Trophoblast cell (in vitro differentiated cells and primary cell): ENCODE measurements at regions not wholly inside any gene's neighbourhood (a gene's known extent, or its start where the extent isn't known, plus 50 kb on each side); places are given as distances from the start of the nearest gene placed in this dataset.

Experiments used
- DNase-seq, 2 donors: peaks; one replicate each; pipeline ENCODE4 v3.0.0-alpha.2; 2016
- H2AFZ ChIP-seq: 2 replicates; pipeline ENCODE4 v1.6.1; 2013; ENCODE audit warnings: low read length, moderate library complexity, mild to moderate bottlenecking; ENCODE audit not compliant: insufficient read depth, poor library complexity
- H2AK5ac ChIP-seq: 2 replicates; pipeline ENCODE4 v1.6.1; 2013; ENCODE audit warnings: mild to moderate bottlenecking, low read length
- H2BK120ac ChIP-seq: 2 replicates; pipeline ENCODE4 v1.6.1; 2013; ENCODE audit warnings: low read length, mild to moderate bottlenecking, moderate library complexity; ENCODE audit not compliant: insufficient read depth, poor library complexity
- H2BK12ac ChIP-seq: 2 replicates; pipeline ENCODE4 v1.6.1; 2013; ENCODE audit warnings: mild to moderate bottlenecking, low read length, moderate library complexity
- H2BK5ac ChIP-seq: 2 replicates; pipeline ENCODE4 v1.6.1; 2013; ENCODE audit warnings: low read length, low read depth, moderate library complexity, mild to moderate bottlenecking; ENCODE audit not compliant: poor library complexity
- H3K14ac ChIP-seq: 2 replicates; pipeline ENCODE4 v1.6.1; 2013; ENCODE audit warnings: mild to moderate bottlenecking, low read length
- H3K18ac ChIP-seq: 2 replicates; pipeline ENCODE4 v1.6.1; 2013; ENCODE audit warnings: mild to moderate bottlenecking, low read length
- H3K23ac ChIP-seq: 2 replicates; pipeline ENCODE4 v1.6.1; 2013; ENCODE audit warnings: low read length
- H3K27ac ChIP-seq: 2 replicates; pipeline ENCODE4 v1.5.1; 2013; ENCODE audit warnings: low read depth, mild to moderate bottlenecking, inconsistent platforms, low read length, moderate library complexity
- H3K27me3 ChIP-seq: 2 replicates; pipeline ENCODE4 v1.6.1; 2013; ENCODE audit warnings: inconsistent platforms, mild to moderate bottlenecking, low read length, moderate library complexity; ENCODE audit not compliant: insufficient read depth
- H3K36me3 ChIP-seq, 2 experiments: 1 replicate in 1 of 2; 2 replicates in 1 of 2; pipeline ENCODE4 v1.6.1; 2013; ENCODE audit warnings: low read length in 2 of 2, mild to moderate bottlenecking in 2 of 2, moderate library complexity in 1 of 2; ENCODE audit not compliant: insufficient read depth in 2 of 2, control insufficient read depth in 1 of 2
- H3K4ac ChIP-seq: 2 replicates; pipeline ENCODE4 v1.6.1; 2013; ENCODE audit warnings: low read depth, mild to moderate bottlenecking, low read length, moderate library complexity
- H3K4me1 ChIP-seq, 2 experiments: 1 replicate in 1 of 2; 2 replicates in 1 of 2; pipeline ENCODE4 v1.6.1; 2013; ENCODE audit warnings: low read length in 2 of 2, mild to moderate bottlenecking in 2 of 2, moderate library complexity in 1 of 2; ENCODE audit not compliant: insufficient read depth in 2 of 2, control insufficient read depth in 1 of 2
- H3K4me2 ChIP-seq: 2 replicates; pipeline ENCODE4 v1.6.1; 2013; ENCODE audit warnings: inconsistent platforms, mild to moderate bottlenecking, low read length, moderate library complexity
- H3K4me3 ChIP-seq: 2 replicates; pipeline ENCODE4 v1.5.1; 2013; ENCODE audit warnings: mild to moderate bottlenecking, low read depth, low read length, inconsistent platforms
- H3K79me1 ChIP-seq: one replicate; pipeline ENCODE4 v1.6.1; 2013; ENCODE audit warnings: low read length
- H3K79me2 ChIP-seq: 2 replicates; pipeline ENCODE4 v1.6.1; 2013; ENCODE audit warnings: low read length, mild to moderate bottlenecking; ENCODE audit not compliant: control insufficient read depth, insufficient read depth, poor library complexity
- H3K9ac ChIP-seq: 2 replicates; pipeline ENCODE4 v1.6.1; 2013; ENCODE audit warnings: mild to moderate bottlenecking, low read length
- H3K9me3 ChIP-seq: 2 replicates; pipeline ENCODE4 v1.6.1; 2013; ENCODE audit warnings: low read depth, mild to moderate bottlenecking, control low read depth, inconsistent platforms, low read length; ENCODE audit not compliant: insufficient read depth
- H4K12ac ChIP-seq: 2 replicates; pipeline ENCODE4 v1.6.1; 2013; ENCODE audit warnings: low read depth, mild to moderate bottlenecking, low read length, moderate library complexity
- H4K8ac ChIP-seq: 2 replicates; pipeline ENCODE4 v1.6.1; 2013; ENCODE audit warnings: low read depth, mild to moderate bottlenecking, low read length, moderate library complexity
- H4K91ac ChIP-seq: one replicate; pipeline ENCODE4 v1.6.1; 2013; ENCODE audit warnings: low read depth, mild to moderate bottlenecking, low read length, moderate library complexity
- WGBS: extraction: QIAGEN DNeasy Blood & Tissue Kit; methylation state at CpG from one replicate; pipeline ENCODE4 v1.1.7; 2013; ENCODE audit warnings: missing lambda C conversion rate; ENCODE audit not compliant: insufficient read length, insufficient coverage; ENCODE audit errors: extremely low coverage; 5-methylcytosine and 5-hydroxymethylcytosine counted together

GRCh38 chr6:91483415-91484105, 896.7 kb upstream of the MAP3K7 start:
- Histone ChIP-seq H3K27ac (no peak overlapping the region), H3K18ac (no peak overlapping the region), H3K79me2 (no peaks in the 10 kb centered on the region), H4K91ac (no peak overlapping the region), H3K4me3 (no peak overlapping the region), H3K79me1 (no peaks in the 10 kb centered on the region), H2AFZ (no peak overlapping the region), H4K8ac (no peak overlapping the region), H3K27me3 (no peaks in the 10 kb centered on the region), H2BK5ac (no peak overlapping the region), H2BK12ac (no peak overlapping the region), H2BK120ac (no peak overlapping the region), H3K14ac (no peak overlapping the region), H4K12ac (no peak overlapping the region), H2AK5ac (no peak overlapping the region), H3K4me1 (no peaks in the 10 kb centered on the region), H3K9ac (no peak overlapping the region), H3K23ac (no peak overlapping the region), H3K4ac (no peak overlapping the region), H3K4me2 (no peak overlapping the region), H3K9me3 (no peaks in the 10 kb centered on the region), H3K36me3 (no peaks in the 10 kb centered on the region)
- no peak for DNase-seq
- no CpG with 5 or more reads among the region's 6 CpGs for WGBS

DNA sequence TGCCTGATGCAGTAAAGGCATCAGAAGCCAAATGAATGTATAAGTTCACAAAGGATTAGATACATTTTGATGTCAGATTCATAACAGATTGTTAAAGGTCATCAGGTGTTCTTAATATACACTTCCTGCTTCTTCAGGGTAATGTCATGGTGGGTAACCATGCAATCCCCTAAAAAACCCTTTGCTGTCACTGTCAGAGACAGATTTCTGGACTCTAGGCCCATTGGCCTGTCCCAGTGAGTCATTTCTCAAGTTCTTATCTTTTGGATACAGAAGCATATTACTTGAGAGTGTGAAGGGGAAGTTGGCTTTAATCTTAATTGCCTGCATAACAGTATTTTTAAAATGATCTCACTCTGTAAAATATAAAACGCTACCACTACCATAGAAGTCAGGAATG, 895.6 kb upstream of the MAP3K7 start:
- Histone ChIP-seq H2BK120ac (no peak overlapping the region), H3K79me1 (no peaks in the 10 kb centered on the region), H2BK5ac (no peak overlapping the region), H3K18ac (no peak overlapping the region), H4K12ac (no peak overlapping the region), H3K36me3 (no peaks in the 10 kb centered on the region), H3K27ac (no peak overlapping the region), H3K4ac (no peak overlapping the region), H3K23ac (no peak overlapping the region), H3K14ac (no peak overlapping the region), H4K91ac (no peak overlapping the region), H3K4me2 (no peak overlapping the region), H3K9me3 (no peaks in the 10 kb centered on the region), H3K9ac (no peak overlapping the region), H3K4me3 (no peak overlapping the region), H3K79me2 (no peaks in the 10 kb centered on the region), H2BK12ac (no peak overlapping the region), H4K8ac (no peak overlapping the region), H3K4me1 (no peaks in the 10 kb centered on the region), H3K27me3 (no peaks in the 10 kb centered on the region), H2AFZ (no peak overlapping the region), H2AK5ac (no peak overlapping the region)
- no peak for DNase-seq
- WGBS, result no CpG with 5 or more reads among the region's 1 CpG

- Histone ChIP-seq H4K8ac (no peak overlapping the region), H3K4me1 (peaks cover 0 to 3% of the 10 kb centered on the region in 2 experiments), H3K23ac (no peak overlapping the region), H3K4me2 (no peak overlapping the region), H4K12ac (no peak overlapping the region), H3K79me1 (no peaks in the 10 kb centered on the region), H3K18ac (no peak overlapping the region), H2AK5ac (no peak overlapping the region), H3K4me3 (no peak overlapping the region), H2AFZ (no peak overlapping the region), H2BK12ac (no peak overlapping the region), H4K91ac (no peak overlapping the region), H3K9me3 (no peaks in the 10 kb centered on the region), H3K4ac (no peak overlapping the region), H3K27me3 (no peaks in the 10 kb centered on the region), H3K9ac (no peak overlapping the region), H2BK120ac (no peak overlapping the region), H3K27ac (no peak overlapping the region), H2BK5ac (no peak overlapping the region), H3K14ac (no peak overlapping the region), H3K36me3 (no peaks in the 10 kb centered on the region), H3K79me2 (no peaks in the 10 kb centered on the region)
- no peak for DNase-seq
- no CpG with 5 or more reads among the region's 1 CpG for WGBS
Measured at GRCh38 chr6:91480402-91480801, 893.5 kb upstream of the MAP3K7 start.

- no peak overlapping the region for H3K23ac ChIP-seq
- no peak overlapping the region for H2AFZ ChIP-seq
- H3K9ac ChIP-seq, result no peak overlapping the region
- H2BK120ac ChIP-seq, result no peak overlapping the region
- no peaks in the 10 kb centered on the region for H3K79me1 ChIP-seq
- WGBS, result no CpG with 5 or more reads among the region's 6 CpGs
- peaks cover 0 to 3% of the 10 kb centered on the region in 2 experiments for H3K4me1 ChIP-seq
- H3K9me3 ChIP-seq, result no peaks in the 10 kb centered on the region
- H3K14ac ChIP-seq, result no peak overlapping the region
- H3K18ac ChIP-seq, result no peak overlapping the region
- no peak overlapping the region for H3K27ac ChIP-seq
- H4K12ac ChIP-seq, result no peak overlapping the region
- H3K36me3 ChIP-seq, result no peaks in the 10 kb centered on the region
- no peak overlapping the region for H3K4me2 ChIP-seq
- no peak overlapping the region for H4K91ac ChIP-seq
- no peak overlapping the region for H2BK5ac ChIP-seq
- no peak overlapping the region for H2BK12ac ChIP-seq
- no peaks in the 10 kb centered on the region for H3K27me3 ChIP-seq
- no peak overlapping the region for H4K8ac ChIP-seq
- no peak overlapping the region for H3K4ac ChIP-seq
- H2AK5ac ChIP-seq, result no peak overlapping the region
- no peak overlapping the region for H3K4me3 ChIP-seq
- DNase-seq, result no peak
- H3K79me2 ChIP-seq, result no peaks in the 10 kb centered on the region
Measured at GRCh38 chr6:91477688-91478087, 890.8 kb upstream of the MAP3K7 start.
